Panc1 (cell line): ENCODE measurements at regions not wholly inside any gene's neighbourhood (a gene's known extent, or its start where the extent isn't known, plus 50 kb on each side); places are given as distances from the start of the nearest gene placed in this dataset.

Source experiments
- ATAC-seq: fragments of 200-7000 bp; cut with Tn5 transposase; 2 replicates; pipeline ENCODE4 v1.9.1; 2020; ENCODE audit warnings: mild to moderate bottlenecking, moderate library complexity
- BruUV-seq: library from RNA; stranded (reverse); fragments of 400-500 nt; replicated peaks from 2 replicates; lab custom pipeline; 2021; lab: Mats Ljungman, UMichigan
- CTCF ChIA-PET: fragments of 300-600 bp; sonication (Branson Sonifier 250); formaldehyde crosslinking; loops from one replicate; lab custom pipeline; 2022; ENCODE audit warnings: antibody characterized with exemption; lab: Charles Lee
- POLR2A ChIA-PET: fragments of 300-600 bp; sonication (Branson Sonifier 250); formaldehyde crosslinking; loops from one replicate; lab custom pipeline; 2022; ENCODE audit warnings: antibody characterized with exemption; lab: Charles Lee
- DNase-seq: peaks from one replicate; pipeline ENCODE4 v3.0.0-alpha.2; 2010; ENCODE audit warnings: low read depth, low spot score
- H3K27ac ChIP-seq: 2 replicates; pipeline ENCODE4 v1.5.1; 2011; ENCODE audit warnings: mild to moderate bottlenecking, low read length, inconsistent platforms
- H3K27me3 ChIP-seq: fragments of 200-500 bp; sonication (Bioruptor generic); 2 replicates; pipeline ENCODE4 v1.6.0; 2014; ENCODE audit warnings: low read length, inconsistent platforms; ENCODE audit not compliant: control insufficient read depth, insufficient read depth
- H3K36me3 ChIP-seq: fragments of 200-500 bp; sonication (Bioruptor generic); 2 replicates; pipeline ENCODE4 v1.5.1; 2014; ENCODE audit warnings: inconsistent platforms, mild to moderate bottlenecking, low read length, moderate library complexity; ENCODE audit not compliant: control insufficient read depth, insufficient read depth
- H3K4me1 ChIP-seq: 2 replicates; pipeline ENCODE4 v1.5.1; 2011; ENCODE audit warnings: inconsistent platforms, mild to moderate bottlenecking, low read length, moderate library complexity; ENCODE audit not compliant: control insufficient read depth, insufficient read depth
- H3K4me3 ChIP-seq, 2 experiments: 2 replicates each; pipeline ENCODE4 v1.5.1; 2011 to 2012; ENCODE audit warnings: low read depth in 2 of 2, low read length in 2 of 2, mild to moderate bottlenecking in 2 of 2, inconsistent platforms in 1 of 2, moderate library complexity in 1 of 2
- H3K9me3 ChIP-seq: fragments of 200-500 bp; sonication (Bioruptor generic); 2 replicates; pipeline ENCODE4 v1.5.1; 2014; ENCODE audit warnings: low read depth, mild to moderate bottlenecking, inconsistent platforms, low read length, moderate library complexity; ENCODE audit not compliant: control insufficient read depth, insufficient read depth
- CTCF ChIP-seq: fragments of 450-650 bp; IDR thresholded peaks from 2 replicates; pipeline ENCODE4 v1.5.1; 2017; ENCODE audit warnings: mild to moderate bottlenecking
- POLR2AphosphoS5 ChIP-seq: IDR thresholded peaks from 2 replicates; pipeline ENCODE4 v1.6.1; 2012; ENCODE audit warnings: mild to moderate bottlenecking, low read depth, low read length, moderate library complexity
- REST ChIP-seq, 2 experiments: IDR thresholded peaks; 2 replicates each; pipeline ENCODE4 v1.6.1; 2011 to 2012; ENCODE audit warnings: low read depth in 2 of 2, control low read depth in 1 of 2, low read length in 1 of 2, mild to moderate bottlenecking in 1 of 2, moderate library complexity in 1 of 2; ENCODE audit not compliant: insufficient read depth in 1 of 2
- SIN3A ChIP-seq: IDR thresholded peaks from 2 replicates; pipeline ENCODE4 v1.6.1; 2012; ENCODE audit warnings: low read depth, mild to moderate bottlenecking, low read length, moderate library complexity, borderline replicate concordance; ENCODE audit not compliant: insufficient read depth
- TCF7L2 ChIP-seq: IDR thresholded peaks from 2 replicates; pipeline ENCODE4 v1.6.1; 2011; ENCODE audit warnings: mild to moderate bottlenecking, low read depth, low read length, inconsistent platforms
- in situ Hi-C: cut with HindIII; loops from 2 replicates; pipeline ENCODE4 v1.10.0; 2016; ENCODE audit warnings: low sequenced_read_pairs, low pct_unique_long_range_greater_than_20kb
- intact Hi-C: fragments of 100-400 bp; cut with micrococcal nuclease; formaldehyde crosslinking; loops from one replicate; pipeline ENCODE4 v1.10.0; 2022; ENCODE audit not compliant: unreplicated experiment

- ATAC-seq (no peak), DNase-seq (no peak)
- BruUV-seq = no TSS peak
- H3K4me3 ChIP-seq = no peak overlapping the region
- intact Hi-C loops = no loop called here
- in situ Hi-C loops = no loop called here
- peaks cover 9% of the 10 kb centered on the region for H3K27me3 ChIP-seq
- H3K27ac ChIP-seq = no peak overlapping the region
- ChIA-PET CTCF (no interaction called here), POLR2A (interaction anchor here (0.6 kb wide), 1 partner anchor 8 kb away, joined by 3 read pairs; no protein-coding TSS in a partner anchor)
- no peaks in the 10 kb centered on the region for H3K9me3 ChIP-seq
- H3K4me1 ChIP-seq = no peaks in the 10 kb centered on the region
- TF ChIP-seq CTCF (no peak), TCF7L2 (no peak), REST (IDR thresholded peaks at IDR 0.05; ENCODE audit: insufficient read depth in 1 of 2, low read depth in 2 of 2, low read length in 1 of 2) (no peak), POLR2AphosphoS5 (no peak), SIN3A (no peak)
- H3K36me3 ChIP-seq = no peaks in the 10 kb centered on the region
Measured at GRCh38 chr15:98324341-98324970, 323.9 kb upstream of the IGF1R start.

GRCh38 chr15:98326804-98327203 is 321.5 kb upstream of the IGF1R start:
- H3K4me3 ChIP-seq = no peak overlapping the region
- no peaks in the 10 kb centered on the region for H3K4me1 ChIP-seq
- POLR2A ChIA-PET = no interaction called here
- in situ Hi-C loops (no loop called here), intact Hi-C loops (no loop called here)
- H3K27me3 ChIP-seq = peaks cover 17% of the 10 kb centered on the region
- BruUV-seq = no TSS peak
- no peak for TF ChIP-seq CTCF
- H3K9me3 ChIP-seq = no peaks in the 10 kb centered on the region
- no peak overlapping the region for H3K27ac ChIP-seq
- ATAC-seq = no peak
- H3K36me3 ChIP-seq = no peaks in the 10 kb centered on the region
- CTCF ChIA-PET = interaction anchor here (0.6 kb wide), 1 partner anchor 101 kb away, joined by 3 read pairs; no protein-coding TSS in a partner anchor
- DNase-seq = no peak
